ENCODE measurements at regions not wholly inside any gene's neighbourhood (a gene's known extent, or its start where the extent isn't known, plus 50 kb on each side); places are given as distances from the start of the nearest gene placed in this dataset.

DNA sequence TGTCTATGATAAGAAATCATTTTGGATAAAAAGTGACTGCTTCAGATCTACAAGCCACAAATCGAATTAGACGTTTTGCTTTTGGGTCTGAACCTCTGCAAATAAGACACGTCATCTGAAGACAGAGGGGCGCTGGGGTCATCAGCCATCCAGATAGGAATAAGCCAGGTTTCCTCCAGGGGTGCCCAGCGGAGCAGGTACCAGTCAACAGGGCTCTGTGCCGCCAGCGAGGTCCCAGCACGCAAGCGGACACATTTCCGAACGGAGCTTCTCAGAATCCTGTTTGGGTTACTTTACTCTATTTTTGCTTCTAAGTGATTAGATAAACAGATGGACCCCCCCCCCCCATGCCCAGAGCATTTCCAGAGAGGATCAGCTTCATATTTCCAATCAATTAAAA lies 873.8 kb downstream of the BRD1 start:
- BruUV-seq (replicated peaks), result no TSS peak
- ChIA-PET POLR2A (interaction anchor here (0.6 kb wide), 1 partner anchor 202 kb away, joined by 3 read pairs; no protein-coding TSS in a partner anchor), CTCF (interaction anchor here (0.6 to 0.7 kb wide), 2 partner anchors 187 to 299 kb away, joined by 4 to 15 read pairs; no protein-coding TSS in a partner anchor)
- DNase-seq (ENCODE audit: low read depth, low spot score) (no peak), ATAC-seq (no peak)
- no peaks in the 10 kb centered on the region for H3K9me3 ChIP-seq (ENCODE audit: control insufficient read depth, insufficient read depth, low read depth, low read length)
- H3K27ac ChIP-seq (ENCODE audit: low read length), result no peak overlapping the region
- no peaks in the 10 kb centered on the region for H3K36me3 ChIP-seq (ENCODE audit: control insufficient read depth, insufficient read depth, low read length)
- no peaks in the 10 kb centered on the region for H3K27me3 ChIP-seq (ENCODE audit: control insufficient read depth, insufficient read depth, low read length)
- TF ChIP-seq TCF7L2 (IDR thresholded peaks at IDR 0.05; ENCODE audit: low read depth, low read length) (no peak), POLR2AphosphoS5 (IDR thresholded peaks at IDR 0.05; ENCODE audit: low read depth, low read length) (no peak), SIN3A (IDR thresholded peaks at IDR 0.05; ENCODE audit: borderline replicate concordance, insufficient read depth, low read depth, low read length) (no peak)
- TF ChIP-seq, protein P1, sequence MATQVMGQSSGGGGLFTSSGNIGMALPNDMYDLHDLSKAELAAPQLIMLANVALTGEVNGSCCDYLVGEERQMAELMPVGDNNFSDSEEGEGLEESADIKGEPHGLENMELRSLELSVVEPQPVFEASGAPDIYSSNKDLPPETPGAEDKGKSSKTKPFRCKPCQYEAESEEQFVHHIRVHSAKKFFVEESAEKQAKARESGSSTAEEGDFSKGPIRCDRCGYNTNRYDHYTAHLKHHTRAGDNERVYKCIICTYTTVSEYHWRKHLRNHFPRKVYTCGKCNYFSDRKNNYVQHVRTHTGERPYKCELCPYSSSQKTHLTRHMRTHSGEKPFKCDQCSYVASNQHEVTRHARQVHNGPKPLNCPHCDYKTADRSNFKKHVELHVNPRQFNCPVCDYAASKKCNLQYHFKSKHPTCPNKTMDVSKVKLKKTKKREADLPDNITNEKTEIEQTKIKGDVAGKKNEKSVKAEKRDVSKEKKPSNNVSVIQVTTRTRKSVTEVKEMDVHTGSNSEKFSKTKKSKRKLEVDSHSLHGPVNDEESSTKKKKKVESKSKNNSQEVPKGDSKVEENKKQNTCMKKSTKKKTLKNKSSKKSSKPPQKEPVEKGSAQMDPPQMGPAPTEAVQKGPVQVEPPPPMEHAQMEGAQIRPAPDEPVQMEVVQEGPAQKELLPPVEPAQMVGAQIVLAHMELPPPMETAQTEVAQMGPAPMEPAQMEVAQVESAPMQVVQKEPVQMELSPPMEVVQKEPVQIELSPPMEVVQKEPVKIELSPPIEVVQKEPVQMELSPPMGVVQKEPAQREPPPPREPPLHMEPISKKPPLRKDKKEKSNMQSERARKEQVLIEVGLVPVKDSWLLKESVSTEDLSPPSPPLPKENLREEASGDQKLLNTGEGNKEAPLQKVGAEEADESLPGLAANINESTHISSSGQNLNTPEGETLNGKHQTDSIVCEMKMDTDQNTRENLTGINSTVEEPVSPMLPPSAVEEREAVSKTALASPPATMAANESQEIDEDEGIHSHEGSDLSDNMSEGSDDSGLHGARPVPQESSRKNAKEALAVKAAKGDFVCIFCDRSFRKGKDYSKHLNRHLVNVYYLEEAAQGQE (IDR thresholded peaks at IDR 0.05; ENCODE audit: insufficient read depth in 1 of 2, low read depth in 2 of 2, low read length in 1 of 2), result no peak
- TF ChIP-seq, protein P2, sequence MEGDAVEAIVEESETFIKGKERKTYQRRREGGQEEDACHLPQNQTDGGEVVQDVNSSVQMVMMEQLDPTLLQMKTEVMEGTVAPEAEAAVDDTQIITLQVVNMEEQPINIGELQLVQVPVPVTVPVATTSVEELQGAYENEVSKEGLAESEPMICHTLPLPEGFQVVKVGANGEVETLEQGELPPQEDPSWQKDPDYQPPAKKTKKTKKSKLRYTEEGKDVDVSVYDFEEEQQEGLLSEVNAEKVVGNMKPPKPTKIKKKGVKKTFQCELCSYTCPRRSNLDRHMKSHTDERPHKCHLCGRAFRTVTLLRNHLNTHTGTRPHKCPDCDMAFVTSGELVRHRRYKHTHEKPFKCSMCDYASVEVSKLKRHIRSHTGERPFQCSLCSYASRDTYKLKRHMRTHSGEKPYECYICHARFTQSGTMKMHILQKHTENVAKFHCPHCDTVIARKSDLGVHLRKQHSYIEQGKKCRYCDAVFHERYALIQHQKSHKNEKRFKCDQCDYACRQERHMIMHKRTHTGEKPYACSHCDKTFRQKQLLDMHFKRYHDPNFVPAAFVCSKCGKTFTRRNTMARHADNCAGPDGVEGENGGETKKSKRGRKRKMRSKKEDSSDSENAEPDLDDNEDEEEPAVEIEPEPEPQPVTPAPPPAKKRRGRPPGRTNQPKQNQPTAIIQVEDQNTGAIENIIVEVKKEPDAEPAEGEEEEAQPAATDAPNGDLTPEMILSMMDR (IDR thresholded peaks at IDR 0.05), result no peak
- H3K4me1 ChIP-seq (ENCODE audit: control insufficient read depth, insufficient read depth, low read length), result no peaks in the 10 kb centered on the region
- no peak overlapping the region for H3K4me3 ChIP-seq (ENCODE audit: low read depth in 2 of 2, low read length in 2 of 2)
- intact Hi-C loops (cut with micrococcal nuclease; ENCODE audit: unreplicated experiment), result no loop called here
- in situ Hi-C loops (cut with HindIII; ENCODE audit: low pct_unique_long_range_greater_than_20kb, low sequenced_read_pairs), result no loop called here

DNA sequence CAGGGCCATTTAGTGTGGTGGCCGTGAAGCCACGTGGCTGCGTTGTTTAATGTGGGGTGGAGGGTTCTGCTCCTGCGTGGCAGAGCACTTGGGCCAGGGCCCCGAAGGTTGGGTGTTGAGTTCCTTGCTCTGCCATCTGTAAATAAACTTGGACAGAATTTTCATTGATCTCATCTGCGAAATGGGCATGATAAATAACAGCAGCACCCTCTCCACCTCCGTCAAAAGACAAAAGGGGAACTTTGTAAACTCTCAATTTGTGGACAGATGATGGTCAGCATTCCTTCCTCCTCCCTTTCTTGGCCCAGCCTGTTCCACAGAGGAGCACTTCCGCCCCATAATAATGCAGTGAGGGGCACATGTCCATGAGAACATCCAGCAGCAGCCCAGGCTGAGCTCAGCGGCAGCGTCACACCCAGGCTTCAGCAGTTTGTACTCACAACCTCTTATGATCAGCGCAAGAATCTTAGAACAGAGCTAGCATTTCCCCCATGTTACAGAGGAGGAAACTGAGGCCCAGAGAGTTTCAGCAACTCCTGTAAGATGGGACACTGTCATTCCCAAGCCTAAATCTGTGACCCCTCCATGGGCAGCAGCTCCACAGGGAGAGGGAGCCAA lies 874.5 kb downstream of the BRD1 start:
- intact Hi-C loops (cut with micrococcal nuclease; ENCODE audit: unreplicated experiment), result no loop called here
- DNase-seq (ENCODE audit: low read depth, low spot score) (no peak), ATAC-seq (no peak)
- CTCF ChIA-PET, result no interaction called here
- BruUV-seq (replicated peaks), result no TSS peak
- POLR2A ChIA-PET, result no interaction called here
- in situ Hi-C loops (cut with HindIII; ENCODE audit: low pct_unique_long_range_greater_than_20kb, low sequenced_read_pairs), result no loop called here
- Histone ChIP-seq H3K9me3 (ENCODE audit: control insufficient read depth, insufficient read depth, low read depth, low read length) (no peaks in the 10 kb centered on the region), H3K27ac (ENCODE audit: low read length) (no peak overlapping the region), H3K36me3 (ENCODE audit: control insufficient read depth, insufficient read depth, low read length) (no peaks in the 10 kb centered on the region), H3K4me3 (ENCODE audit: low read depth in 2 of 2, low read length in 2 of 2) (no peak overlapping the region), H3K4me1 (ENCODE audit: control insufficient read depth, insufficient read depth, low read length) (no peaks in the 10 kb centered on the region), H3K27me3 (ENCODE audit: control insufficient read depth, insufficient read depth, low read length) (no peaks in the 10 kb centered on the region)
- TF ChIP-seq, protein P1 (IDR thresholded peaks at IDR 0.05; ENCODE audit: insufficient read depth in 1 of 2, low read depth in 2 of 2, low read length in 1 of 2), result no peak
- no peak for TF ChIP-seq SIN3A (IDR thresholded peaks at IDR 0.05; ENCODE audit: borderline replicate concordance, insufficient read depth, low read depth, low read length)
- TF ChIP-seq, protein P2 (IDR thresholded peaks at IDR 0.05), result no peak
- no peak for TF ChIP-seq POLR2AphosphoS5 (IDR thresholded peaks at IDR 0.05; ENCODE audit: low read depth, low read length)
- TF ChIP-seq TCF7L2 (IDR thresholded peaks at IDR 0.05; ENCODE audit: low read depth, low read length), result no peak

Data from Panc1 (cell line).